Mesothelial cell of epicardium (in vitro differentiated cells): ENCODE measurements at regions not wholly inside any gene's neighbourhood (a gene's known extent, or its start where the extent isn't known, plus 50 kb on each side); places are given as distances from the start of the nearest gene placed in this dataset.

Experiments
- DNase-seq, 2 experiments: peaks; one replicate each; pipeline ENCODE4 v3.0.0; 2021; ENCODE audit warnings: low spot score in 2 of 2; ENCODE audit not compliant: unreplicated experiment in 2 of 2
- H3K27ac Mint-ChIP-seq: 2 replicates; pipeline ENCODE4 v1.8.0; 2021; ENCODE audit warnings: mixed read lengths
- H3K27me3 Mint-ChIP-seq: 2 replicates; pipeline ENCODE4 v1.8.0; 2021; ENCODE audit warnings: low read depth, mixed read lengths
- H3K36me3 Mint-ChIP-seq: 2 replicates; pipeline ENCODE4 v1.8.0; 2021; ENCODE audit warnings: mixed read lengths
- H3K4me1 Mint-ChIP-seq: 2 replicates; pipeline ENCODE4 v1.8.0; 2021; ENCODE audit warnings: mixed read lengths
- H3K4me3 Mint-ChIP-seq: 2 replicates; pipeline ENCODE4 v1.8.0; 2021; ENCODE audit warnings: mild to moderate bottlenecking, moderate library complexity, mixed read lengths
- H3K9me3 Mint-ChIP-seq: 2 replicates; pipeline ENCODE4 v1.8.0; 2021; ENCODE audit warnings: mixed read lengths
- TF ChIP-seq, protein P1 (sequence below): fragments of 200-600 bp; sonication (generic); IDR thresholded peaks from one replicate; pipeline ENCODE4 v1.5.0; 2021; ENCODE audit warnings: antibody characterized with exemption; ENCODE audit not compliant: unreplicated experiment

DNA sequence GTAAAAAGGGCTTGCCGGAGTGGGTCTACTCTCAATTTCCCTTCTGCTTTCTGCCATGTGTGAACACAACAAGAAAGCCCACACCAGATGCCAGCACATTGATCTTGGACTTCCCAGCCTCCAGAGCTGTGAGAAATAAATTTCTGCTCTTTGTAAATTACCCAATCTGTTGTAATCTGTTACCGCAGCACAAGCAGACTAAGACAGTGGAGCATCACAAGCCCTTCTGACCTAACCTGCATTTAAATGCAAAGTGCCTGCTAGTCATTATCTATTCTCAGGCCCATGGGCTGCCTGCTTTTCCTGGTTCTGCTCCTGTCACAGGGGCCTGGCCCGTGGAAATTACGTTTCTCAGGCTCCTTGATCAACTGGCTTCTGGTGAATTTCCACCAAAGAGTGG lies 199.3 kb upstream of the AUTS2 start:
- DNase-seq = no peak
- Mint-ChIP-seq H3K27ac (no peak overlapping the region), H3K36me3 (no peaks in the 10 kb centered on the region)

DNA sequence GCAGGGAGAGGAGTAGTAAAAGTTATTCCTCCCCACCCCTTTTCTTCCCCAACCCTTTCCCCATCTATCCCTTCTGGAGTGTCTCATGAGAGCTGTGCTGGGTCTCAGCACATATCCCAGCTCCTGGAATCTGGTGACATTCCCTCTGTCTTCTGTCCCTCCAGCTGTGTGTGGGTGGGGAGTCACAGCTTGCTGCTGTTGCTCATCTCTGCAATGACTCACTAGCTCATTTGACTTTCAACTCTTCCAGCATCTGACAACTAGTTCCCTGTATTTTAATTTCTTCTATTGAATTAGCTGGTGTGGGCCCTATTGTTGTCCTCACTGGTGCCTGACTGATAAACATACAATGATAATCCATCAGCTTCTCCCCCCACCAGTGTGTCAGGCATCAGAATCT lies 198.9 kb upstream of the AUTS2 start:
- Mint-ChIP-seq H3K9me3 (no peaks in the 10 kb centered on the region), H3K36me3 (no peaks in the 10 kb centered on the region), H3K4me1 (no peaks in the 10 kb centered on the region), H3K4me3 (no peak overlapping the region), H3K27ac (no peak overlapping the region), H3K27me3 (no peaks in the 10 kb centered on the region)
- TF ChIP-seq, protein P1, sequence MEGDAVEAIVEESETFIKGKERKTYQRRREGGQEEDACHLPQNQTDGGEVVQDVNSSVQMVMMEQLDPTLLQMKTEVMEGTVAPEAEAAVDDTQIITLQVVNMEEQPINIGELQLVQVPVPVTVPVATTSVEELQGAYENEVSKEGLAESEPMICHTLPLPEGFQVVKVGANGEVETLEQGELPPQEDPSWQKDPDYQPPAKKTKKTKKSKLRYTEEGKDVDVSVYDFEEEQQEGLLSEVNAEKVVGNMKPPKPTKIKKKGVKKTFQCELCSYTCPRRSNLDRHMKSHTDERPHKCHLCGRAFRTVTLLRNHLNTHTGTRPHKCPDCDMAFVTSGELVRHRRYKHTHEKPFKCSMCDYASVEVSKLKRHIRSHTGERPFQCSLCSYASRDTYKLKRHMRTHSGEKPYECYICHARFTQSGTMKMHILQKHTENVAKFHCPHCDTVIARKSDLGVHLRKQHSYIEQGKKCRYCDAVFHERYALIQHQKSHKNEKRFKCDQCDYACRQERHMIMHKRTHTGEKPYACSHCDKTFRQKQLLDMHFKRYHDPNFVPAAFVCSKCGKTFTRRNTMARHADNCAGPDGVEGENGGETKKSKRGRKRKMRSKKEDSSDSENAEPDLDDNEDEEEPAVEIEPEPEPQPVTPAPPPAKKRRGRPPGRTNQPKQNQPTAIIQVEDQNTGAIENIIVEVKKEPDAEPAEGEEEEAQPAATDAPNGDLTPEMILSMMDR = no peak
- DNase-seq = no peak

More for the DNA sequence above, 199.3 kb upstream of the AUTS2 start:
- no peaks in the 10 kb centered on the region for H3K4me1 Mint-ChIP-seq
- TF ChIP-seq, protein P1 = no peak
- no peaks in the 10 kb centered on the region for H3K9me3 Mint-ChIP-seq
- H3K27me3 Mint-ChIP-seq = no peaks in the 10 kb centered on the region
- H3K4me3 Mint-ChIP-seq = no peak overlapping the region

DNA sequence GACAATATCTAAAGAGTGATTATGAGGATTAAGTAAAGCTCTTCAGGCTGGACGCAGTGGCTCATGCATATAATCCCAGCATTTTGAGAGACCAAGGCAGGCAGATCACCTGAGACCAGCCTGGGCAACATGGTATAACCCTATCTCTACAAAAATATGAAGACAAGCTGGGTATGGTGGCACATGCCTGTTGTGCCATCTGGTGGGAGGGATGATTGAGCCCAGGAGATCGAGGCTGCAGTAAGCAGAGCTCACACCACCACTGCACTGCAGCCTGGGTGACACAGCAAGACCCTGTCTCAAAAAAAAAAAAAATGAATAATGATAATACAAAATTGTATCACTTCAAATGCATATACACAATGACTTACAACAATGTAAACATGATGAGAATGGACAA lies 195.6 kb upstream of the AUTS2 start:
- DNase-seq = no peak
- H3K4me3 Mint-ChIP-seq = no peak overlapping the region
- H3K4me1 Mint-ChIP-seq = no peaks in the 10 kb centered on the region
- H3K27me3 Mint-ChIP-seq = no peaks in the 10 kb centered on the region
- TF ChIP-seq, protein P1 = no peak
- no peaks in the 10 kb centered on the region for H3K36me3 Mint-ChIP-seq
- no peaks in the 10 kb centered on the region for H3K9me3 Mint-ChIP-seq
- H3K27ac Mint-ChIP-seq = no peak overlapping the region

DNA sequence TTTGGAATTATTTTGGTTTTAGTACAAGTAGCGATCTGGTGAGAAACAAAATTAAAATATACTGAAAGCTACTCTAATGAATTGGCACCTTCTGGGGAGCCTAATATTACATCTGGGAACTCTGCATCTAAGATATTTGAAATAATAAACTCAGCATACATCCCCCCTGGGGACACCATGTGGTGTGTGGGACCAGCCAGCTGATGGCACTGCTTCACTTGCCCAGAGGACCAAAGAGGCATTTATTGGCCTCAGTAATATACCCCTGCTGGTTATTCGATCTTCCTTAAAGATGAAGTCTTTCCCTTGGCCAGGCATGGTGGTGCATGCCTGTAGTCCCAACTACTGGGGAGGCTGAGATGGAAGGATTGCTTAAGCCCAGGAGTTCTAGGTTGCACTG lies 195.1 kb upstream of the AUTS2 start:
- Mint-ChIP-seq H3K36me3 (no peaks in the 10 kb centered on the region), H3K4me3 (no peak overlapping the region), H3K27ac (no peak overlapping the region), H3K4me1 (no peaks in the 10 kb centered on the region), H3K27me3 (no peaks in the 10 kb centered on the region), H3K9me3 (no peaks in the 10 kb centered on the region)
- no peak for DNase-seq
- TF ChIP-seq, protein P1 = no peak

- no peak for DNase-seq
- no peaks in the 10 kb centered on the region for H3K27me3 Mint-ChIP-seq
- H3K4me3 Mint-ChIP-seq = no peak overlapping the region
- H3K4me1 Mint-ChIP-seq = peaks cover 5% of the 10 kb centered on the region
- H3K27ac Mint-ChIP-seq = no peak overlapping the region
- H3K36me3 Mint-ChIP-seq = no peaks in the 10 kb centered on the region
- TF ChIP-seq, protein P1 = no peak
- H3K9me3 Mint-ChIP-seq = peaks cover 7% of the 10 kb centered on the region
Measured at GRCh38 chr7:69411018-69411417, 187.3 kb upstream of the AUTS2 start.

GRCh38 chr7:69411466-69411865 lies 186.8 kb upstream of the AUTS2 start:
- Mint-ChIP-seq H3K4me1 (peaks cover 5% of the 10 kb centered on the region), H3K4me3 (no peak overlapping the region), H3K27ac (no peak overlapping the region), H3K36me3 (no peaks in the 10 kb centered on the region), H3K27me3 (no peaks in the 10 kb centered on the region), H3K9me3 (peaks cover 7% of the 10 kb centered on the region)
- no peak for DNase-seq
- TF ChIP-seq, protein P1 = no peak
